Panc1 (cell line): ENCODE measurements at regions not wholly inside any gene's neighbourhood (a gene's known extent, or its start where the extent isn't known, plus 50 kb on each side); places are given as distances from the start of the nearest gene placed in this dataset.

Experiments used
- CTCF ChIP-seq: fragments of 450-650 bp; IDR thresholded peaks from 2 replicates; pipeline ENCODE4 v1.5.1; 2017; ENCODE audit warnings: mild to moderate bottlenecking
- POLR2AphosphoS5 ChIP-seq: IDR thresholded peaks from 2 replicates; pipeline ENCODE4 v1.6.1; 2012; ENCODE audit warnings: mild to moderate bottlenecking, low read depth, low read length, moderate library complexity
- REST ChIP-seq, 2 experiments: IDR thresholded peaks; 2 replicates each; pipeline ENCODE4 v1.6.1; 2011 to 2012; ENCODE audit warnings: low read depth in 2 of 2, control low read depth in 1 of 2, low read length in 1 of 2, mild to moderate bottlenecking in 1 of 2, moderate library complexity in 1 of 2; ENCODE audit not compliant: insufficient read depth in 1 of 2
- TCF7L2 ChIP-seq: IDR thresholded peaks from 2 replicates; pipeline ENCODE4 v1.6.1; 2011; ENCODE audit warnings: mild to moderate bottlenecking, low read depth, low read length, inconsistent platforms

- TF ChIP-seq CTCF (no peak), POLR2AphosphoS5 (no peak), REST (IDR thresholded peaks at IDR 0.05; ENCODE audit: insufficient read depth in 1 of 2, low read depth in 2 of 2, low read length in 1 of 2) (no peak), TCF7L2 (no peak)
Measured at GRCh38 chr10:64039198-64039597, 518.0 kb downstream of the REEP3 start.
